AG09309 (cell line): ENCODE measurements at regions not wholly inside any gene's neighbourhood (a gene's known extent, or its start where the extent isn't known, plus 50 kb on each side); places are given as distances from the start of the nearest gene placed in this dataset.

ENCODE experiments used
- DNase-seq: peaks from one replicate; pipeline ENCODE4 v3.0.0-alpha.2; 2010; ENCODE audit warnings: low read depth
- H3K4me3 ChIP-seq: 2 replicates; pipeline ENCODE4 v1.5.1; 2011; ENCODE audit warnings: mild to moderate bottlenecking, low read depth, low read length, moderate library complexity; ENCODE audit not compliant: control insufficient read depth
- CTCF ChIP-seq: IDR thresholded peaks from 2 replicates; pipeline ENCODE4 v1.5.1; 2011; ENCODE audit warnings: mild to moderate bottlenecking, low read depth, low read length, inconsistent platforms; ENCODE audit not compliant: insufficient read depth, control insufficient read depth; ENCODE audit errors: missing control alignments

GRCh38 chr3:127425505-127426443 is 137.9 kb upstream of the PRR20G start:
- no peak for DNase-seq
- no peak for TF ChIP-seq CTCF
- no peak overlapping the region for H3K4me3 ChIP-seq

GRCh38 chr3:127424766-127425504 is 137.1 kb upstream of the PRR20G start:
- DNase-seq: no peak
- no peak overlapping the region for H3K4me3 ChIP-seq
- no peak for TF ChIP-seq CTCF

GRCh38 chr3:127423856-127424765 is 136.3 kb upstream of the PRR20G start:
- no peak for TF ChIP-seq CTCF
- no peak for DNase-seq
- no peak overlapping the region for H3K4me3 ChIP-seq

- DNase-seq: no peak
- no peak for TF ChIP-seq CTCF
- H3K4me3 ChIP-seq: no peak overlapping the region
Measured at GRCh38 chr3:127422663-127423375, 135.0 kb upstream of the PRR20G start.

GRCh38 chr3:127421943-127422662 is 134.3 kb upstream of the PRR20G start:
- DNase-seq: no peak
- H3K4me3 ChIP-seq: no peak overlapping the region
- TF ChIP-seq CTCF: no peak
